NCI-H2081 (cell line): ENCODE measurements at regions not wholly inside any gene's neighbourhood (a gene's known extent, or its start where the extent isn't known, plus 50 kb on each side); places are given as distances from the start of the nearest gene placed in this dataset.

ENCODE experiments used
- DNase-seq, 2 experiments: peaks; one replicate each; lab custom pipeline; 2025; lab: John Stamatoyannopoulos, UW

DNA sequence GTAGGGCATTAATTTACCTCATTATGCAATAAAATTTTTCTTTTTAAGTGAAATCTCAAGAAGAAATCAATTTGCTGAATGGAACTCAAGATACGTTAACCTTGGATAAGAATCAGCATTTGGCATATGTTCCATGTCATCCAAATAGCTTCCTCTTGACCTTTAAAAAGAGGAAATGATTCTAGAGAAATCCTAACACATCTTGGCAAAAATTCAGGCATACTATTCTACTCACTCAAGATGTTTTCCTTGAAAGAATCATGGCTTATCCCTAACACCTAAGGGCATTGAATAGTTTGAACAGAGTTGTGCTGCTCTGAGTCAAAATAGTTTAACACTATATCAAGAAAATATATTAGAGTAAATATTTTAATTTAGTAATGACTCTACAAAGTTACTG is 678.0 kb downstream of the EPHA4 start:
- no peak for DNase-seq

DNA sequence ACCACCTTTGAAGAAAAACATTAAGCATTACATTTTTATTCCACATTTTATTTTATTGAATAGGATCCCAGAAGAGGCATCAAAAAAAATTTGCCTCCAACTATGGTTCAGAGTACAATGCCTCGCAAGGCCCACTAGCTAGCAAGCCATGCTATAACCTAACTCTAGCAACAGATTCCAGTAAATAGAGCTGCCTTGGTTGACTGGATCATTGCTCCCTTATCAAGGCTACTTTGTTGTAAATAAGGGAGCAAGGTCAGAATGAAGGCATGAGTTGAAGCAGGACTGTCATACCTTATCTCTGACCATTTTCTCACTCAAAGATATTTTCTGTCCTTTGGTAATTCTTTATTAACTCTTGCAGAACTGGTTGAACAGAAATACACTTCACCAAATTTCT is 672.6 kb downstream of the EPHA4 start:
- DNase-seq: no peak

DNA sequence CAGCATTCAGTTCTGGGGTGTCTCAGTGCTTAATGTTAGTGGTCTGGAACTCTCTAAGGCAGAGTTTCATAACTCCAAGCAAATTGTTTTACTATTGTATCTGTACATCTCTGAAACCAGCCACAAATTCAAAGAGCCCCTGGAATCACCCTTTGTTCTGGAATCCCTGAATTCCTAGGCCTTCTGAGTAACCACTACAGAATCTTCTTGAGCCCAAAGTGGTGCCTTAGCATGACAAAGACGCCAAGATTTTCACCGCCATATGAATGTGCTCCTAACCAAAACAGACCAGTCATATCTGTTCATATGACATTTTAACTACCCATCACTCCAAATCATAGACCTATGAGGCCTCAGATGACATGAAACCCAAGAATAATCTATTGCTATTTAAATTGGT is 668.1 kb downstream of the EPHA4 start:
- DNase-seq: no peak

DNA sequence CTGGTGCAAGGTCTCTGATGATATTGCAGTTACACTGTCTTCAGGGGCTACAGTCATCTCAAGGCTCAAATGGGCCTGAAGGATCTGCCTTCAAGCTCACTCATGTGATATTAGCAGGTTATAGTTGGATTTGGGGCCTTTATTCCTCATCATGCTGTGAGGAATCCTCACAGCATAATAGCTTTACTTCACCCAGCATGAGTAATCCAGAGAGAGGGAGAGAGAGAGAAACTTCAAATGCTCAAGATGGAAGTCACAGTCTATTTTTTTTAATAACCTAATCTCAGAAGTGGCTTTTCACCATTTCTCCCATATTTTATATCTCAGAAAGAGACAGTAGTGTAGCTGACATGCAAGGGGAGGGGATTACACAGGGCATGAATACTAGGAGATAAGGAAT is 658.7 kb downstream of the EPHA4 start:
- no peak for DNase-seq

DNA sequence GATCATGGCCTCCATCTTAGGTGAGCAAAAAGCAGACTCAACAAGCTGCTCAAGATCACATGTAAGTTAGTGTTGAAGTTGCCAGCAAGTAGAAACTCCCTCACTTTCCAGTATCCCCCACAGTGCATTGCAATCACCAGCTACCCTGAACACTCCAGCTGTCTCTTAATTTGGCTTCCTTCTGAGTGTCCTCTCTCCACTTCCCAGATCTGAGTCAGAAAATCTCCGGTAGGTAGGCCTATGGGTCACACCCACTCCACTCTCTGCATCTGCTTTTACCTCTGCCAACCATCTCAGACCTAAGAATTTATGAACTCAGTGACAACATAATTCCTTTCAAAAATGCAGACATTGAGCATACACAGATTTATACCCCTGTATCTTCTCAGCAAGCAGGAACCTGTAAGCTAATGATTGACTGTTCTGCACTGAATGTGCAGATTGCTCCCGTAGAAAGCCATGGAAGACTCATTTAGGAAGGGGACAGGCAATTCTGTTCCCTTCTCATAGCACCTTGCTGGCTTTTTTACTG is 656.9 kb downstream of the EPHA4 start:
- no peak for DNase-seq

DNA sequence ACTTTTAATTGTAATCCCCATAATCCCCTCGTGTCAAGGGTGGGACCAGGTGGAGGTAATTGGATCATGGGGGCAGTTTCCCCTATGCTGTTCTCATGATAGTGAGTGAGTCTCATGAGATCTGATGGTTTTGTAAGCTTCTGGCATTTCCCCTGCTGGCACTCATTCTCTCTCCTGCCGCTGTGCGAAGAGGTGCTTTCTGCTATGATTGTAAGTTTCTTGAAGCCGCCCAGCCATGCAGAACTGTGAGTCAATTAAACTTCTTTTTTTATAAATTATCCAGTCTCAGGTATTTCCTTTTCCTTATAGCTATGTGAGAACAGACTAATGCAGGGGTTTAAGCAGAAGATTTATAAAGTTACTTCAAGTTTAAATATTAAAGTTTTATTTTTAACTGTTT is 655.2 kb downstream of the EPHA4 start:
- DNase-seq: no peak

DNA sequence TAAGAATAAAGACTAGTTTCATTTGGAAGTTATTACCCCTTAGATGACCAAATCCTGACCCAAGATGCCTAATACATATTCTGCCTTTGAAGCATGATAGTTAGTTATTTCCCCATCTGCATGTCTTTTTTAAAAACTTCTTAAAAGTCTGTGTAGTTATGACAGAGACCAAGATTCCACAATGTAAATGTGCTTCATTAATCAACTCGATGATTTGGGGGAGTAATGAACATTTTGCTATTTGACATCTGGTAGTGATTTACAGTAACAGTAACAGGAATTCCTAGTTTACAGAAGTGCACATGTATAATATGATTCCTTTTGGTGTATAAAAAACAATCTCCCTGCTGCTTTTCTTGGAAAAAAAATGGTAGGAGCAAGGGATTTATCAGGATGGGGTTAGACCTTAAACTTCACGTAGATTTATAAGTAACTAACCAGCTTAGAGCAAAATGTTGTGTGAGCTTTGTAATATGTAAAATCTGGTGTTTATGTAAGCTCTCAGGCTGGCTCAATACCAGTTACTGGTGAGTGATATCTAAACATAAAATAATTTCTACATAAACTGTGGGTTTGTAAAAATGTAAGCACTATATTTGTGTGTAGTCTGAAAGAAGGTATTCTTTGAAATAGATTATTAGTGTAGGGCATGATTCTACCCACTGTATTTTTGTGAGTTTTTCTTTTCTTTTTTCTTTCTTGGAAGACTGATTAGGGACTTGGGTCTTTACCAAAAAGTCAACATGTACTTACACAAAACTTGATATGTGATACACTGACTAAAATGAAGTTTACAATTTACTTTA is 641.6 kb downstream of the EPHA4 start:
- no peak for DNase-seq

DNA sequence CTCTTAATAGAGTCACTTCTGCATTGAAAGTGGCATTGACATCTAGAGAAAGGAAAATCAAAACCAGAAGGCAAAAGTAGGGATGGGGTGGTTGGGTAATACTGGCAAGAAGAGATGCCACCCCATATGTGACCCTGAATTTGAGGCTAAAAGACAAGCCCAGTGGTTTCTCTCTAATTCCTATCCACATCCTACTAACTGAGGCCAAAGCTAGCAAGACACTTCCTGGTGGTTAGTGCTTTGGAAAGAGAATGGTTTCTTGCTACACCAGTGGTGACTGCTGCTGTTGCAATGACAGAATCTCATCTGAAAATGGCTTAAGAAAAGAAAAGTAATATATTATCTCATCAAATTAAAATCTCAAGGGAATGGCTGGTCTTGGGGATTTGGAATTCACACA is 640.6 kb downstream of the EPHA4 start:
- no peak for DNase-seq

DNA sequence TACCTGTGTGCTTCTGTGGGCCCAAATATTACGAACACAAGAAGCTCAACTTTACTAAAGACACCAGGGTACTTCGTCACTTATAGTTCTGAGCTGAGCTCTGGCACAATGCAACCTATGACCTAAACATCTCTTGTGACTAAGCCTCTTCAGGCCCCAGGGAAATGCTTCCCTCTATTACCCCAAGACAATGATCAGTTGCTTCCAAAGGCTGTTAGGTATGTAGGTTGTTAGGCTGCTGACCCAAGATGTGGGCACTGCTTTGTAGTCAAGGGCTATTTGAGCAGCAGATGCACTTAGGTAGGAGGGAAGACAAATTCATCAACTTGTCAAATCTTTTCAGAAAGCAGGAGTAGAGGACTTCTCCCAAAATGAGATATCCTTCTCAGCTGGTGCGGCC is 640.1 kb downstream of the EPHA4 start:
- no peak for DNase-seq

DNA sequence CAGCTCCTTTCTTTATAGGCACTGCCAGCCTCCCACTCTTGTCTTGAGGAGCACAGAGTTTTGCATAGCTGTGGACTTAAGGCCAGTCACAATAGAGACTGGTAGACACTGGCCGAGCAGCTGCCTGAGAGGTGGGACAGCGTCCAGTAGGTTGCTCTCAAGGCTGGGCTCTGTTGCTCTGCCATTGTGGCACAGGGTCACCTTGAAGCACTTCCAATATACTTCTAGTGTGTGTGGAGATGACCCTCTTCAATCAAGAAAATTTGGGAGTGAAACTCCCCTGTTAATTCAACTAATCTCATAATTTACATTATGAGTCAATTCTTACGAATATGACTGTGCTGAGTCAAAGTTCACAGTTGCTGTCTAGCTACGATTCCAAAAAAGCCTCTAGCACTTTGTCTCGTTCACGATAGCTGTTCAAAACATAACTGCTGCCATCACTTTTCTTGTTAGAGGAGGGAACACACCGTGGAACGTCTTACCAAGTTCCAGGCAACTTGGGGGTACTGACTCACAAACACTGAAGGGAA is 636.2 kb downstream of the EPHA4 start:
- DNase-seq: no peak

DNA sequence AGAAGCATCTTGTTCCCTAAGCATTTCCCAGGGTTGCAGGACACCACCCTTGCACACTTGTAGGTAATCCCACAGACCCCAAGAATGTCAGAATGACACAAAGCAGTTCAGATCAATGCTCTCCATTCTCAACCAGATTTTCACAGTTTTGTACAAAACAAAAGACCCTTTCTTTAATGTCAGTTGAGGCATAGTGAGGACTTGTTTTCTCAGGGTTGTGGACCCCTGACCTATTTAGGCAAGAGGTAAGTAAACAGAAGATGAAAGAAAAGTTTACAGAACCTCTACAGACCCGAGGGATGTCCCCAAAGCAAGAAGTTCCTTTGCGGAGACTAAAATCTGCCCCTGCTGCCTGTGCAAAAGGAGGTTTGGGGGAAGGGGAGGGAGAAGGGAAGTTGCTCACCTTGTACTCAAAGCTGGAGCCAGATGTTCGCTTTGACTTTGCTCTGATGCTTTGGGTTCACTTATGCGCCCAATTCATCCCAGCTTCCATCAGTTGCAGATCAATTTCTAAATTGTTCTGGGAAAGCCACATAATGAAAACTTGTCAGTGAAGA is 635.4 kb downstream of the EPHA4 start:
- no peak for DNase-seq

DNA sequence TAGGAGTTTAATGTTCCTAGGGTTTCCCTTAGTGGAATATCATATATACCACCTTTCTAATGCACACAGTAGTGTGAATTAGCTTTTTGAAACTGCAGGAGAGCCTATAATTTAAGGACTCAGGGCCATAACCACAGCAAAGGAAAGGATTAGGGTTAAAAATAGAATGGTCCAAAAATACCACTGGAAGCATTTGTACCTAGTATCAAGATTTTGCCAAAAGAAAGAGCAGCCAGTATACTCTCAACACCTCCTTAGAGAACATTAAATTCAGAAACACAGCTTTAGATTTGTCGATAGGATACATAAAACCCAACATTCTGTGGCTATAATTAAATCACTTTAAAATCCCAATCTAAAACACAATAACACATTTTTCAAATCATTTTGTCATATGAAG is 634.9 kb downstream of the EPHA4 start:
- no peak for DNase-seq

DNA sequence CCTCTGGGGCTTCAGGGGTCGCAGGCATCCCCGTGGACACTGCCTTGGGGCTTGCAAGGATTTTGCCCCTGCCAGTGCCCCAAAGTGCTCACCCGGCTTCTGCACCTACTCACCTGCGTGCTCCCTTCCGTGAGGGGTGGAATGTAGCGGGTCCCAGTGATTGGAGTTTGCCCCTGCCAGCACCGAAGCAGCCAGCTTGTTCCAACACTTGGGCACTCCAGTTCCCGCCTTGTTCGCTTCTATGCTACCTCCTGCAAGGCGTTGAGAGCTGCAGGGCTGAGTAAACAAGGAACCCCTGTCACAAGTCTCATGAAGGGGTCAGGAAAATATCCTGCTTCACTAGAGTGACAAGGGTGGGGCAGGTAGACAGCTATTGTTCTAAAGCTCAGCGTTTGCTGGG is 631.5 kb downstream of the EPHA4 start:
- DNase-seq: no peak

DNA sequence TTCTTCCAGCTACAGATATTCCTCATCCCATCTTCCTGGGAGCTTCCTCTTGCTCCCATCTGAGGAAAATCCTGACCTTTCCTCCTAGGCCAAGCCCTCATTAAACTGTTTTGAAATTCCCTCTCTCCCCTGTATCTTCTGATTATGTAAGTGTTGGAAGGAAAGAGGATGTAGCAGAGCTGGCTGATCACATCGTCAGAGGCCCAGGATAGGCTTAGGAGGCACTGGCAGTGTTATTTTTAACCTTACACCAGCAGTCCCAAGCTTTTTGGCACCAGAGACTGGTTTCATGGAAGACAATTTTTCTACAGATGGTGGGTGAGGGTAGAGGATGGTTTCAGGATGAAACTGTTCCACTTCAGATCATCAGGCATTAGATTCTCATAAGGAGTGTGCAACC is 630.4 kb downstream of the EPHA4 start:
- no peak for DNase-seq

DNA sequence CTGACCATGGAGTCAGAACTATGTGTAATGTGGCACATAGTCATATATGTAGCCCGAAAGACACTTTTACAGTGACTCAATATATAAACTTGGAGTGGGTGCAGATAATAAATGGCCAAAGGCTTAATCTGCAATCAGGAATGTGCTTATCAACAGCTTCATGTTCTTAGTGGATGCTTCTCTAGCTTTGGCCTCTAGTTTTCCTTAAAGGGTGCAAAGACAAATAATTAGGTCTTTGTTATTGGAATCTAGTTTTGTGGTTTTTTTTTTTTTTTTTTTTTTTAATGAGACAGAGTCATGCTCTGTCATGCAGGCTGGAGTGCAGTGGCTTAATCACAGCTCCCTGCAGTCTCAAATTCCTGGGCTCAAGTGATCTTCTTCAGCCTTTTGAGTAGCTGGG is 625.6 kb downstream of the EPHA4 start:
- no peak for DNase-seq

DNA sequence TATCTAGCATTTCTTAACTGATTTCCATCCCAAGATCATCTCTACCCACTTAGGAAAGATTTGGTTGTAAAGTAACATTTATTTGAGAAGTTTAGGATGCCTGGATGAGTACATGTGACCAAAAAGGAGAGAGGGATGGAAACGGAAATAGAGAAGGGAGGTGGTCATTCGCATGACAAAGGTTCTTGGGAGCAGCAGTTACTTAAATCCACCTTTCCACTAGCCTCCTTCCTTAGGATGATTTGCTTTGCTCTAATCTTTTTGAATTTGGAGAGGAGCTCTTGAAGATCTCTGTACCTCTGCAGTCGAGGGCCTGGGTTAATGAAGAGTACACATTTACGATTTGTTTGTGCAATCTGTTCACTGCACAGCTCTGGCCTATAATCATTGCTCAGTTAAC is 623.5 kb downstream of the EPHA4 start:
- no peak for DNase-seq

DNA sequence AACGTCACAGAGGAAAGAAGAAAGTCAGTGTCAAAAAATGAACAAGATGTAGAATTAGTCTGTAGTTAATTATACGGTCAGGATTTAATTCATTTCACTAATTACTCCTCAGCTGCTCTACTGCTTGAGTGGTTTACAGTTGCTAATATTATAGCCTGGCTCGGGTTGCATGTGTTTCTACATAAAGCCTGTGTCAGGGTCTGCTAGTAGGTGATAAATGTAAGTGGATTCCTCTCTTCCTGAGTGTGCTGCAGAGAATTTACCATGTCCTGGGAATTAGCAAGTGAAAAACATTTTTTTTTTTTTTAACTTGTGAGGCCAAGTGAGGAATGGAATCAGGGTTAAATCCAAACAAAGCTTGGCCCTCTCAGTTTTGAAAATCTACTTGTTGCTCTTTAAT is 622.6 kb downstream of the EPHA4 start:
- peak in 1 of 2 experiments; percentile 4 for DNase-seq

DNA sequence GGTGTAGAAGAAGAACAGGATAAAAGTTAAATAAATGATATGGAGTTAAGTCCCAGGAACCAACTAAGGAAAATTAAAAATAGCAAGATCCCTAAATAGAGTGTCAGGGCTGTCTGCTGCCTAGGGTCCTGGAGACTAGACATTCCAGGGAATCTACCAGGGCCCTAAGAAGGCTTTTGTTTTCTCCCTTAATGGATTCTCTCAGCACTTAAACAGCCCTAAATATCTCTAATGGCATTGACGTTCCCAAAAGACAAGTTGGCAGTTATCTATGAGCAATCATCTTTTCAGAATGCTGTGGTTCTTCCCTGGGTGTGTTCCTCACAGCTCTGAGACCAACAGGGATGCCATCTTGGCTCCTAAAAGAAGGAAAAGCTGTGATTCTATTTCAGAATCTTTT is 616.3 kb downstream of the EPHA4 start:
- DNase-seq: no peak

DNA sequence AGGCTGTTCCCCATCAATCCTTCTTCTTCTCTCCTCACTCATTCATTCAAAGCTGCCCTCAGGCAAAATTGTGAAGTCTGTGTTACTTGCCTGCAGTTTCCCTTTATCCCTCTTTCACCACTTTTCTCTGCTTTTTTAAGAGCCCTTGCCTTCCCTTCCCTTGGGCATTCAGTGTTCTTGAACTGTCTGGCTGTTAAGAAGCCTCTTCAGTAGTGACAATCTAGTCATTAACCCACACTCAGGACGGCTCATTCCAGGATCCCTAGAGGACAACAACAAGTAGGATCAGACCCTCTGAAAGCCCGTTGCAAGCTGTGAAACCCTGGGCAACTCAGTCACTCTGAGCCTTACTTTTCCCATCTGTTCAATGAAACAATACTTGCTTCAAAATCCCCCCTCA is 615.7 kb downstream of the EPHA4 start:
- DNase-seq: no peak

DNA sequence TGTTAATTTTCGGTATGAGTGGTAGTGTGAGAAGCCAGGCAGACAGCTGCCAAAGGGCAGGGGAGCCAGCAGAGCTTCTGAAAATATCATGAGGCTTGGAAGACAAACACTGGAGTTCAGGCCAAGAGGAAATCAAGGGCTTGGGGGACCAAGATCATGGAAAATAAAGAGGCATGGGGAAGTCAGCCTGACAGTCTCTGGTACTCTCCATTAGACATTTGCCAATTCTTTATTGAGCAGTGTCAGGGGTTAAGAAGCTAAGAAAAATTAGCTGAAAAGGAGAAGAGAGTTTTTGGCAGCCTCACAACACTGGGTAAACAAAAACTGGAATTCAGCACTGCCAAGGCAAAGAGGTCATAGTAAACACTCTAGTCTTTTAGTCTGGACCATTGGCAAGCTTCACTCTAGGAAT is 612.7 kb downstream of the EPHA4 start:
- peak; percentile 8 to 59 for DNase-seq

DNA sequence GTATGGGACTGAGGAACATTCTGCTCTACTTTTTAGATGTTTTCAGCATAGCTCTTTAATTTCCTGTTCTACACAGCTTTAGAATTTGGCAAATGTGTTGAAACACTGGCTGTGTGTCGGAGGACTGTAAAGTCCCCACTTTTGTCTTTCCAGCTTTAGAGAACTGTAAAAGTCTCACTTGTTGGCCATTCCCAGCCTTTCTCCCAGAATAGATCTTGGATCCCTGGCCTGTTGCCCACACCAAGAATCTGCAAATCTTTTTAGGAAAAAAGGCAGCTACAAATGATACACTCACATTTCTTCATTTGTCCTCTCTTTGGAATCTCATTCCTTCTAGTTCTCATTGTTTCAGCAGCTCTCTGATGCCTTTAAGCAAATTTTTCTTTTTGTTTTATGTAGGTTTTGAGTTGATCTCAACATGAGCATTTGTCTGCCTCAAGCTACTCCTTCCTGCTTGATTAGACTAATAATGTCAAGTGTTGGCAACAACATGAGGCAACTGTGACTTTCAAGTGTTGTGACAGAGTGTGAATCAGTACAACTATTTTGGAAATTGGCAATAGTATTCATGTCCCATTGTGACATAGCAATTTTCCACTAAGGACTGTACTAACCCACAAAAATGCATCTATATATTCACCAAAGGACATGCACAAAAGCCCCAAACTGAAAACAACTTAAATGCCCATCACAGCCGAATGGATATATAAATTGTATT is 610.8 kb downstream of the EPHA4 start:
- no peak for DNase-seq

DNA sequence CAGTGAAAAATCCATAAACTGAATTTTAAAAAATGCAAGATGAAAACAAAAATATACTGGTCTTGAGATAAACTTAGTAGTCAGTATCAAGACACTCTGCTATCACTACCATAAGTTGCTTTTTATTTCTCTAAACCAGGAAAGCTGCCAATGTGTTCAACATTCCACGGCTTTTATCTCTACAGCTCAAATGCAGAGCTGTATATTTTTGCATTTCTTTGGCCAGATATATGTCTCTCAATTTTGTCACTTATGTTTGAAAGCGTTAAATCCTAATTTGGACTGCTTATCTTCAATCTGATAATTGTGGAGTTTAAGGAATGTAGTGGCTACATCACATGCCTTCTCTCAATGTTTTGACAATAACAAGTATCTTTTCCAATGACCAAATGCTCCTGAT is 609.5 kb downstream of the EPHA4 start:
- DNase-seq: no peak

DNA sequence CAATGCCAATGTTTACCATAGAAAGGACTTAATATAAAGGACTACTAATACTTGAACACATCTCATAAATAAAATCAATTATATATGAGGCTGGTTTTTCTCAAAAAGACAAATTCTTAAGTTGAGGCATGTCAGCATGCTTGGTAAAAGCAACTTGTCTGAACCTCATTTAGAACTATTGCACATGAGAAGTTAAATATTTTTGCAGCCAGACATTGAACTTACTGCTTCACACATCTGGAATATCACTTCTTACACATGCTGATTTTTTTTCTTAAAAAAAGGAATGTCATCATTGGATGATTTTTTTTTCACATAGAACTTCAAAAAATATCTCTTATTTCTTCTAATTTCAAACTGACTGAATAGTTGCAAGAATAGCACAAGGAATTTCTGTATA is 609.0 kb downstream of the EPHA4 start:
- DNase-seq: no peak
